Trophoblast cell (in vitro differentiated cells and primary cell): ENCODE measurements at regions not wholly inside any gene's neighbourhood (a gene's known extent, or its start where the extent isn't known, plus 50 kb on each side); places are given as distances from the start of the nearest gene placed in this dataset.

Experiments used
- DNase-seq, 2 donors: peaks; one replicate each; pipeline ENCODE4 v3.0.0-alpha.2; 2016
- H2AFZ ChIP-seq: 2 replicates; pipeline ENCODE4 v1.6.1; 2013; ENCODE audit warnings: low read length, moderate library complexity, mild to moderate bottlenecking; ENCODE audit not compliant: insufficient read depth, poor library complexity
- H2AK5ac ChIP-seq: 2 replicates; pipeline ENCODE4 v1.6.1; 2013; ENCODE audit warnings: mild to moderate bottlenecking, low read length
- H2BK120ac ChIP-seq: 2 replicates; pipeline ENCODE4 v1.6.1; 2013; ENCODE audit warnings: low read length, mild to moderate bottlenecking, moderate library complexity; ENCODE audit not compliant: insufficient read depth, poor library complexity
- H2BK12ac ChIP-seq: 2 replicates; pipeline ENCODE4 v1.6.1; 2013; ENCODE audit warnings: mild to moderate bottlenecking, low read length, moderate library complexity
- H2BK5ac ChIP-seq: 2 replicates; pipeline ENCODE4 v1.6.1; 2013; ENCODE audit warnings: low read length, low read depth, moderate library complexity, mild to moderate bottlenecking; ENCODE audit not compliant: poor library complexity
- H3K14ac ChIP-seq: 2 replicates; pipeline ENCODE4 v1.6.1; 2013; ENCODE audit warnings: mild to moderate bottlenecking, low read length
- H3K18ac ChIP-seq: 2 replicates; pipeline ENCODE4 v1.6.1; 2013; ENCODE audit warnings: mild to moderate bottlenecking, low read length
- H3K23ac ChIP-seq: 2 replicates; pipeline ENCODE4 v1.6.1; 2013; ENCODE audit warnings: low read length
- H3K27ac ChIP-seq: 2 replicates; pipeline ENCODE4 v1.5.1; 2013; ENCODE audit warnings: low read depth, mild to moderate bottlenecking, inconsistent platforms, low read length, moderate library complexity
- H3K27me3 ChIP-seq: 2 replicates; pipeline ENCODE4 v1.6.1; 2013; ENCODE audit warnings: inconsistent platforms, mild to moderate bottlenecking, low read length, moderate library complexity; ENCODE audit not compliant: insufficient read depth
- H3K36me3 ChIP-seq, 2 experiments: 1 replicate in 1 of 2; 2 replicates in 1 of 2; pipeline ENCODE4 v1.6.1; 2013; ENCODE audit warnings: low read length in 2 of 2, mild to moderate bottlenecking in 2 of 2, moderate library complexity in 1 of 2; ENCODE audit not compliant: insufficient read depth in 2 of 2, control insufficient read depth in 1 of 2
- H3K4ac ChIP-seq: 2 replicates; pipeline ENCODE4 v1.6.1; 2013; ENCODE audit warnings: low read depth, mild to moderate bottlenecking, low read length, moderate library complexity
- H3K4me1 ChIP-seq, 2 experiments: 1 replicate in 1 of 2; 2 replicates in 1 of 2; pipeline ENCODE4 v1.6.1; 2013; ENCODE audit warnings: low read length in 2 of 2, mild to moderate bottlenecking in 2 of 2, moderate library complexity in 1 of 2; ENCODE audit not compliant: insufficient read depth in 2 of 2, control insufficient read depth in 1 of 2
- H3K4me2 ChIP-seq: 2 replicates; pipeline ENCODE4 v1.6.1; 2013; ENCODE audit warnings: inconsistent platforms, mild to moderate bottlenecking, low read length, moderate library complexity
- H3K4me3 ChIP-seq: 2 replicates; pipeline ENCODE4 v1.5.1; 2013; ENCODE audit warnings: mild to moderate bottlenecking, low read depth, low read length, inconsistent platforms
- H3K79me1 ChIP-seq: one replicate; pipeline ENCODE4 v1.6.1; 2013; ENCODE audit warnings: low read length
- H3K79me2 ChIP-seq: 2 replicates; pipeline ENCODE4 v1.6.1; 2013; ENCODE audit warnings: low read length, mild to moderate bottlenecking; ENCODE audit not compliant: control insufficient read depth, insufficient read depth, poor library complexity
- H3K9ac ChIP-seq: 2 replicates; pipeline ENCODE4 v1.6.1; 2013; ENCODE audit warnings: mild to moderate bottlenecking, low read length
- H3K9me3 ChIP-seq: 2 replicates; pipeline ENCODE4 v1.6.1; 2013; ENCODE audit warnings: low read depth, mild to moderate bottlenecking, control low read depth, inconsistent platforms, low read length; ENCODE audit not compliant: insufficient read depth
- H4K12ac ChIP-seq: 2 replicates; pipeline ENCODE4 v1.6.1; 2013; ENCODE audit warnings: low read depth, mild to moderate bottlenecking, low read length, moderate library complexity
- H4K8ac ChIP-seq: 2 replicates; pipeline ENCODE4 v1.6.1; 2013; ENCODE audit warnings: low read depth, mild to moderate bottlenecking, low read length, moderate library complexity
- H4K91ac ChIP-seq: one replicate; pipeline ENCODE4 v1.6.1; 2013; ENCODE audit warnings: low read depth, mild to moderate bottlenecking, low read length, moderate library complexity
- WGBS: extraction: QIAGEN DNeasy Blood & Tissue Kit; methylation state at CpG from one replicate; pipeline ENCODE4 v1.1.7; 2013; ENCODE audit warnings: missing lambda C conversion rate; ENCODE audit not compliant: insufficient read length, insufficient coverage; ENCODE audit errors: extremely low coverage; 5-methylcytosine and 5-hydroxymethylcytosine counted together

DNA sequence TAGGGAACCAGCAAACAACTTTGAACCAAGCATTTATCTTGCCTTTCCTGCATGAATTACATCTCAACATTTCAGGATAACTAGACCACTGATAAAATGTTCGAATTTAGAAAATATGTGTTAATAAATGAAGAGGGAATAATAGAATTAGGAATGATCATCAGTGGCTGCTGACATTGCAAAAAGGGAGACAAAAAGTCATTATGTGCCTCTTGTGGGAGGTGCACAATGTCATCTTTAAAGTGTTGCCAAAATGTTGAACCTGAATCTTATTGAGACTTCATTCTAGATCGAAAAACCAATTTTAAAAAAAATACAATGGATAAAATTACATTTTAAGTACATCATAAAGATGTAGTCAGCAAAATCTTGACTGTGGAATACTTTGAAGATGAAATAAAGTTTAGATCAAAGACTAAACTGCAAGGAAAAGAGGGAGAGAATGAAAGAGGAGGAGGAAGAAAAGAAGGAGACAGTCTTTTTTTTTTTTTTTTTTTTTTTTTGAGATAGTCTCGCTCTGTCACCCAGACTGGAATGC is 299.3 kb downstream of the FBXW7 start:
- Histone ChIP-seq H3K4me1 (no peaks in the 10 kb centered on the region), H4K12ac (no peak overlapping the region), H2BK5ac (no peak overlapping the region), H3K4ac (no peak overlapping the region), H4K91ac (no peak overlapping the region), H3K79me1 (no peaks in the 10 kb centered on the region), H4K8ac (no peak overlapping the region), H3K9ac (no peak overlapping the region), H2AK5ac (no peak overlapping the region), H3K9me3 (no peaks in the 10 kb centered on the region), H3K23ac (no peak overlapping the region), H3K27me3 (no peaks in the 10 kb centered on the region), H3K4me3 (no peak overlapping the region), H3K4me2 (no peak overlapping the region), H3K18ac (no peak overlapping the region), H3K36me3 (no peaks in the 10 kb centered on the region), H2BK12ac (no peak overlapping the region), H3K79me2 (no peaks in the 10 kb centered on the region), H2BK120ac (no peak overlapping the region), H2AFZ (no peak overlapping the region), H3K14ac (no peak overlapping the region), H3K27ac (no peak overlapping the region)
- DNase-seq: peak in 1 of 2 donors; percentile 47
- WGBS: 100% methylated on average over 1 of the region's 3 CpGs

DNA sequence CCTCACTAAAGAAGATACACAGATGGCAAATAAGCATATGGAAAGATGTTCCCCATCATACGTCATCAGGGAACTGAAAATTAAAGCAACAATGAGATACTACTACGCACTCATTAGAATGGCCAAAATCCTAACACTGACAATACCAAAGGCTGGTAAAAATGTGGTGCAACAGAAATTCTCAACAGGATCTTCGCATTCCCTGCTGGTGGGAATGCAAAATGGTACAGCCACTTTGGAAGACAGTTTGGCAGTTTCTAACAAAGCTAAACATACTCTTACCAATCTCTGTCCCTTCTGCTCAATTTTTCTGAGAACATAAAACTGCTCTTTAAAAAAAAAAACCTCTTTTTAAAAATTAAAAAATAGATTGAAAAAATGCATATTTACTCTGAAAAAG is 300.2 kb downstream of the FBXW7 start:
- WGBS: no CpG with 5 or more reads among the region's 3 CpGs
- Histone ChIP-seq H4K91ac (no peak overlapping the region), H3K9ac (no peak overlapping the region), H2AFZ (no peak overlapping the region), H3K4me3 (no peak overlapping the region), H2BK120ac (no peak overlapping the region), H3K4me2 (no peak overlapping the region), H3K4me1 (no peaks in the 10 kb centered on the region), H3K9me3 (no peaks in the 10 kb centered on the region), H4K12ac (no peak overlapping the region), H3K27ac (no peak overlapping the region), H3K4ac (no peak overlapping the region), H4K8ac (no peak overlapping the region), H2BK5ac (no peak overlapping the region), H3K23ac (no peak overlapping the region), H2BK12ac (no peak overlapping the region), H3K79me1 (no peaks in the 10 kb centered on the region), H3K79me2 (no peaks in the 10 kb centered on the region), H3K27me3 (no peaks in the 10 kb centered on the region), H3K14ac (no peak overlapping the region), H3K36me3 (no peaks in the 10 kb centered on the region), H2AK5ac (no peak overlapping the region), H3K18ac (no peak overlapping the region)
- DNase-seq: peak in 1 of 2 donors; percentile 31

DNA sequence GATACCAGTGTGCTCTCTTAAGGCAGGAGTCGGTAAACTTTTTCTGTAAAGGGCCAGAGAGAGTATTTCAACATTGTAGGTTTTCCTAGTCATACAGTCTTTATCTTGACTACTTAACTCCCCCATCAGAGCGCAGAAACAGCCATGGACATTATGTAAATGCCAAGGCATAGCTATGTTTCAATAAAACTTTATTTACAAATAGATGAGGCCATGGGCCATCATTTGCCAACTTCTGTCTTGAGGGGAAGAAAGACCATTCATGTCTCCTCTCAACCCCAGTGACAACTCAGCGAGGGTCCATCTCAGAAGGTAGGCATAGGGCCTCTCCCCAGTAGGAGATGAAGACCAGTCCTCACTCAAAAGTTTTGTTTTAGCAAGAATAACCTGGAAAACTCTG is 301.3 kb downstream of the FBXW7 start:
- no peaks in the 10 kb centered on the region for H3K9me3 ChIP-seq
- H3K14ac ChIP-seq: no peak overlapping the region
- no peak overlapping the region for H2BK5ac ChIP-seq
- H3K18ac ChIP-seq: no peak overlapping the region
- no peak overlapping the region for H3K4me3 ChIP-seq
- DNase-seq: no peak
- H3K79me2 ChIP-seq: no peaks in the 10 kb centered on the region
- H2BK120ac ChIP-seq: no peak overlapping the region
- H3K4ac ChIP-seq: no peak overlapping the region
- H3K36me3 ChIP-seq: no peaks in the 10 kb centered on the region
- no CpG with 5 or more reads among the region's 3 CpGs for WGBS
- no peak overlapping the region for H4K91ac ChIP-seq
- H2BK12ac ChIP-seq: no peak overlapping the region
- no peaks in the 10 kb centered on the region for H3K79me1 ChIP-seq
- no peak overlapping the region for H3K23ac ChIP-seq
- H2AFZ ChIP-seq: no peak overlapping the region
- no peak overlapping the region for H4K8ac ChIP-seq
- H3K4me2 ChIP-seq: no peak overlapping the region
- H3K27me3 ChIP-seq: no peaks in the 10 kb centered on the region
- H4K12ac ChIP-seq: no peak overlapping the region
- no peak overlapping the region for H2AK5ac ChIP-seq
- H3K4me1 ChIP-seq: no peaks in the 10 kb centered on the region
- H3K9ac ChIP-seq: no peak overlapping the region
- no peak overlapping the region for H3K27ac ChIP-seq

GRCh38 chr4:152232271-152232670 is 303.6 kb downstream of the FBXW7 start:
- Histone ChIP-seq H2BK12ac (no peak overlapping the region), H3K9ac (no peak overlapping the region), H3K27me3 (no peaks in the 10 kb centered on the region), H3K79me2 (no peaks in the 10 kb centered on the region), H3K4me2 (no peak overlapping the region), H3K9me3 (no peaks in the 10 kb centered on the region), H3K27ac (no peak overlapping the region), H3K4ac (no peak overlapping the region), H4K8ac (no peak overlapping the region), H3K36me3 (no peaks in the 10 kb centered on the region), H2AK5ac (no peak overlapping the region), H3K18ac (no peak overlapping the region), H3K4me1 (no peaks in the 10 kb centered on the region), H3K79me1 (no peaks in the 10 kb centered on the region), H3K4me3 (no peak overlapping the region), H4K91ac (no peak overlapping the region), H2BK5ac (no peak overlapping the region), H2AFZ (no peak overlapping the region), H2BK120ac (no peak overlapping the region), H3K14ac (no peak overlapping the region), H4K12ac (no peak overlapping the region), H3K23ac (no peak overlapping the region)
- no peak for DNase-seq
- WGBS: no CpG with 5 or more reads among the region's 2 CpGs
